Spleen (tissue), 11 donors: ENCODE measurements at regions not wholly inside any gene's neighbourhood (a gene's known extent, or its start where the extent isn't known, plus 50 kb on each side); places are given as distances from the start of the nearest gene placed in this dataset.

Experiments
- DNase-seq: peaks from one replicate; pipeline ENCODE4 v3.0.0-alpha.2; 2020
- H3K27ac ChIP-seq, 8 donors: fragments of 200-600 bp; sonication (generic) in 7 of 8; 1 replicate in 4 of 8; 2 replicates in 4 of 8; pipeline versions ENCODE4 v1.5.0 to v1.8.0; 2016 to 2021; ENCODE audit warnings: inconsistent platforms in 4 of 8, mild to moderate bottlenecking in 4 of 8, moderate library complexity in 1 of 8
- H3K27me3 ChIP-seq, 7 donors: fragments of 200-600 bp; sonication (generic) in 6 of 7; replicated peaks in 1 of 7; 1 replicate in 4 of 7; 2 replicates in 3 of 7; pipeline versions ENCODE4 v1.5.0 to v1.8.0; 2016 to 2021; ENCODE audit warnings: inconsistent platforms in 3 of 7, mild to moderate bottlenecking in 1 of 7
- H3K36me3 ChIP-seq, 6 donors: fragments of 200-600 bp; sonication (generic) in 5 of 6; 1 replicate in 4 of 6; 2 replicates in 2 of 6; pipeline versions ENCODE4 v1.5.0 to v1.8.0; 2016 to 2021; ENCODE audit warnings: inconsistent platforms in 2 of 6
- H3K4me1 ChIP-seq, 6 donors: fragments of 200-600 bp; sonication (generic) in 5 of 6; 1 replicate in 3 of 6; 2 replicates in 3 of 6; pipeline versions ENCODE4 v1.5.0 to v1.8.0; 2016 to 2021; ENCODE audit warnings: inconsistent platforms in 3 of 6
- H3K4me3 ChIP-seq, 8 donors: fragments of 200-600 bp; sonication (generic) in 7 of 8; 1 replicate in 4 of 8; 2 replicates in 4 of 8; pipeline versions ENCODE4 v1.5.0 to v1.8.0; 2016 to 2021; ENCODE audit warnings: inconsistent platforms in 4 of 8, mild to moderate bottlenecking in 4 of 8, moderate library complexity in 2 of 8
- H3K9me3 ChIP-seq, 8 donors: fragments of 200-600 bp; sonication (generic) in 7 of 8; 1 replicate in 4 of 8; 2 replicates in 4 of 8; pipeline versions ENCODE4 v1.5.0 to v1.8.0; 2016 to 2021; ENCODE audit warnings: inconsistent platforms in 4 of 8
- POLR2A ChIP-seq, 3 donors: fragments of 450-650 bp; IDR thresholded peaks; one replicate each; pipeline ENCODE4 v1.5.1; 2017; ENCODE audit warnings: antibody characterized with exemption in 3 of 3, mild to moderate bottlenecking in 1 of 3
- POLR2AphosphoS5 ChIP-seq, 3 donors: sonication (generic); formaldehyde crosslinking; IDR thresholded peaks; one replicate each; pipeline ENCODE4 v1.5.1; 2017; ENCODE audit warnings: antibody characterized with exemption in 3 of 3
- WGBS, 5 donors: extraction: QIAGEN DNeasy Blood & Tissue Kit in 3 of 5; methylation state at CpG; one replicate each; pipeline versions ENCODE4 v1.1.5 to v1.1.7; 2013 to 2018; 5-methylcytosine and 5-hydroxymethylcytosine counted together
- intact Hi-C: fragments of 100-400 bp; cut with DNase I; formaldehyde crosslinking; loops from one replicate; pipeline ENCODE4 v1.15.0; 2023; ENCODE audit warnings: low total_unique reads
- TF ChIP-seq, protein P1 (sequence below), 11 experiments: fragments of 200-600 bp in 7 of 11; fragments of 450-650 bp in 4 of 11; sonication (generic) in 4 of 11; IDR thresholded peaks in 8 of 11; conservative IDR thresholded peaks in 3 of 11; 1 replicate in 7 of 11; 2 replicates in 4 of 11; pipeline versions ENCODE4 v1.4.0 to v1.8.0; 2016 to 2021; ENCODE audit warnings: antibody characterized with exemption in 11 of 11, inconsistent platforms in 4 of 11, mild to moderate bottlenecking in 1 of 11
- donor health status: healthy with polysubstance abuse.
- donor health status: DM: no; HTN: no; CAD: no; lungs with moderate emphysema.
- donor health status: DM: no; HTN: no; CAD: no.
- donor health status: Bipolar disorder and iron deficiency.
- donor health status: healthy.
- donor health status: DM: no; HTN: no; CAD: no.
- donor health status: DM: yes; HTN: yes; CAD: no.

- WGBS, 5 donors, result 79 to 85% (median 83%) methylated on average over 8 to 15 of the region's 15 CpGs
- Histone ChIP-seq H3K27me3 (no peaks in the 10 kb centered on the region), H3K36me3 (no peaks in the 10 kb centered on the region), H3K27ac (no peak overlapping the region), H3K9me3 (peaks cover 0 to 60% (median 22%) of the 10 kb centered on the region in 8 donors), H3K4me1 (no peaks in the 10 kb centered on the region), H3K4me3 (no peak overlapping the region)
- TF ChIP-seq, protein P1, sequence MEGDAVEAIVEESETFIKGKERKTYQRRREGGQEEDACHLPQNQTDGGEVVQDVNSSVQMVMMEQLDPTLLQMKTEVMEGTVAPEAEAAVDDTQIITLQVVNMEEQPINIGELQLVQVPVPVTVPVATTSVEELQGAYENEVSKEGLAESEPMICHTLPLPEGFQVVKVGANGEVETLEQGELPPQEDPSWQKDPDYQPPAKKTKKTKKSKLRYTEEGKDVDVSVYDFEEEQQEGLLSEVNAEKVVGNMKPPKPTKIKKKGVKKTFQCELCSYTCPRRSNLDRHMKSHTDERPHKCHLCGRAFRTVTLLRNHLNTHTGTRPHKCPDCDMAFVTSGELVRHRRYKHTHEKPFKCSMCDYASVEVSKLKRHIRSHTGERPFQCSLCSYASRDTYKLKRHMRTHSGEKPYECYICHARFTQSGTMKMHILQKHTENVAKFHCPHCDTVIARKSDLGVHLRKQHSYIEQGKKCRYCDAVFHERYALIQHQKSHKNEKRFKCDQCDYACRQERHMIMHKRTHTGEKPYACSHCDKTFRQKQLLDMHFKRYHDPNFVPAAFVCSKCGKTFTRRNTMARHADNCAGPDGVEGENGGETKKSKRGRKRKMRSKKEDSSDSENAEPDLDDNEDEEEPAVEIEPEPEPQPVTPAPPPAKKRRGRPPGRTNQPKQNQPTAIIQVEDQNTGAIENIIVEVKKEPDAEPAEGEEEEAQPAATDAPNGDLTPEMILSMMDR (IDR thresholded peaks at IDR 0.05 in 8 of 11, conservative IDR thresholded peaks at IDR 0.05 in 3 of 11), result no peak
- intact Hi-C loops, result no loop called here
- no peak for DNase-seq
Observed at GRCh38 chr17:22459953-22460350, 767.6 kb downstream of the KCNJ18 start.

GRCh38 chr17:22460461-22461063 lies 768.2 kb downstream of the KCNJ18 start:
- Histone ChIP-seq H3K27me3 (no peaks in the 10 kb centered on the region), H3K4me1 (no peaks in the 10 kb centered on the region), H3K27ac (no peak overlapping the region), H3K36me3 (no peaks in the 10 kb centered on the region), H3K4me3 (no peak overlapping the region), H3K9me3 (peaks cover 0 to 60% (median 20%) of the 10 kb centered on the region in 8 donors)
- DNase-seq, result no peak
- 61 to 77% (median 68%) methylated on average over 5 to 6 of the region's 6 CpGs for WGBS, 5 donors
- TF ChIP-seq POLR2AphosphoS5 (IDR thresholded peaks at IDR 0.05), result no peak
- TF ChIP-seq, protein P1 (IDR thresholded peaks at IDR 0.05 in 8 of 11, conservative IDR thresholded peaks at IDR 0.05 in 3 of 11), result no peak
- TF ChIP-seq POLR2A (IDR thresholded peaks at IDR 0.05), result no peak
- intact Hi-C loops, result no loop called here

DNA sequence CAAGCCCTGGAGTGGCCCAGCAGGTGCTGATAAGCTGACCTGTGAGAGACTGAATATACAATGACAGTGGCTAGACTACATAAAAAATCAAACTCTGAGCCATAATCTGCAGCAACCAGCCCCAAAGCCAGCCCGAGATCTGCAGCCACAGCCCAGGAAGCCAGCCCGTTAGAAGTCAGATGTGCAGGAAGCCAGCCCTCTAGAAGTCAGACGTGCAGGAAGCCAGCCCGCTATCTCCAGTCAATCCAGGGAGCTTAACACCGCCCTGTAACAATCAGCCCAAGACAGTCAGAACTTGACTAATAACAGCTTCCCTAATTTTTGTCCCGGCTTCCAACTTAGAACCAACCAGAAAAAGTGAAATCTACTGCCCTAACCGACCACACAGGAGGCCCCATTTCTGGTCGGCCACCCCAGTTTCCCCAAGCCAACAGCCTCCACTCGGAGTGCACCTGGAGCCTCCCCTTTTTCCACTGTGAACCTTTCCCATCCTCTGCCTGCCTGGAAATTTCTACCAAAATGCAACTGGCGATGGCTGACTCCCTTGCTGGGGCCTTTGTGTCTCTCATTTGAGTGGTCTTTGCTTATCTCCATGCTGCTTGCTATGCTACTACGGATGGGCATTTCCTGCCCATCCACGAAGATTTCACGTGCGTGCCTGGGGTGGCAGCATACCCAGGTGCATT lies 769.3 kb downstream of the KCNJ18 start:
- no peak overlapping the region for H3K27ac ChIP-seq
- no peak overlapping the region for H3K4me3 ChIP-seq
- DNase-seq, result no peak
- no peaks in the 10 kb centered on the region for H3K4me1 ChIP-seq
- TF ChIP-seq POLR2AphosphoS5 (IDR thresholded peaks at IDR 0.05) (no peak), POLR2A (IDR thresholded peaks at IDR 0.05) (no peak)
- TF ChIP-seq, protein P1 (IDR thresholded peaks at IDR 0.05 in 8 of 11, conservative IDR thresholded peaks at IDR 0.05 in 3 of 11), result no peak
- 75 to 80% (median 77%) methylated on average over 14 of the region's 14 CpGs for WGBS, 5 donors
- H3K36me3 ChIP-seq, result no peaks in the 10 kb centered on the region
- H3K27me3 ChIP-seq, result no peaks in the 10 kb centered on the region
- H3K9me3 ChIP-seq, result peaks cover 0 to 63% (median 19%) of the 10 kb centered on the region in 8 donors
- intact Hi-C loops, result no loop called here

DNA sequence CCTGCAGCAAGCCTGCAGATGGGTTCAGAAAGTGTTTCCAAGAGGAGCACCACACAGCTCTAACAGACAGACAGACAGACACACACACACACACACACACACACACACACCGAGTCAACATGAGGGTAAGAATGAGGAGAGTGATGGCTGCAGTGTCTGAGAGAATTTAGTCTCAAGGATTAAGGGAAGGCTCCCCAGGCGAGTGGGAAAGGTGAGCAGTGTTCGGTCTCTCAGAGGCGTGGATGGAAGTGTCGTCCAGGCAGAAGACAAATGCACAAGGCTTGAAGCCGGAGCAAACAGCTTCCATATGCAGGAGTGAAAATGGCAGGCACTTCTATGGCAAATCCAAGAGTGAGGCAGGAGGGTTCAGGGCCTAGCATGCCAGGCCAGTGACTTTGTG lies 770.1 kb downstream of the KCNJ18 start:
- H3K27me3 ChIP-seq, result no peaks in the 10 kb centered on the region
- DNase-seq, result no peak
- TF ChIP-seq POLR2A (IDR thresholded peaks at IDR 0.05), result no peak
- TF ChIP-seq, protein P1 (IDR thresholded peaks at IDR 0.05 in 8 of 11, conservative IDR thresholded peaks at IDR 0.05 in 3 of 11), result no peak
- no peak for TF ChIP-seq POLR2AphosphoS5 (IDR thresholded peaks at IDR 0.05)
- intact Hi-C loops, result no loop called here
- peaks cover 0 to 64% (median 17%) of the 10 kb centered on the region in 8 donors for H3K9me3 ChIP-seq
- H3K4me3 ChIP-seq, result no peak overlapping the region
- no peak overlapping the region for H3K27ac ChIP-seq
- WGBS, 5 donors, result 74 to 82% (median 77%) methylated on average over 6 of the region's 6 CpGs
- H3K4me1 ChIP-seq, result no peaks in the 10 kb centered on the region
- no peaks in the 10 kb centered on the region for H3K36me3 ChIP-seq
